GM19455 (cell line): ENCODE measurements at regions not wholly inside any gene's neighbourhood (a gene's known extent, or its start where the extent isn't known, plus 50 kb on each side); places are given as distances from the start of the nearest gene placed in this dataset.

Source experiments
- ATAC-seq: cut with Tn5 transposase; IDR thresholded peaks from one replicate; pipeline ENCODE4 v1.9.1; 2021; ENCODE audit not compliant: unreplicated experiment

DNA sequence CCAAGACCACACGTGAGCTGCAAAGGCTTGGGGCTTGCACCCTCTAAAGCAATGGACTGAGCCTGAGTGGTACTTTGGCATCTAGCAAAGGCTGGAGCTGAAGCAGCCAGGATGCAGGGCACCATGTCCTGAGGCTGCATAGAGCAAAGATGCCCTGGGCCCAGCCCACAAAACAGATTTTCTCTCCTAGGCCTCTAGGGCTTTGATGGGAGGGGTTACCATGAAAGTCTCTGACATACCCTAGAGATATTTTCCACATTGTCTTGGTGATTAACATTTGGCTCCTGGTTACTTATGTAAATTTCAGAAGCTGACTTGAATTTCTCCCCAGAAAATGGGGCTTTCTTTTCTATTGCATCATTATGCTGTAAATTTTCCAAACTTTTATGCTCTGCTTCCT, 438.3 kb downstream of the SLC16A7 start:
- ATAC-seq: no peak

DNA sequence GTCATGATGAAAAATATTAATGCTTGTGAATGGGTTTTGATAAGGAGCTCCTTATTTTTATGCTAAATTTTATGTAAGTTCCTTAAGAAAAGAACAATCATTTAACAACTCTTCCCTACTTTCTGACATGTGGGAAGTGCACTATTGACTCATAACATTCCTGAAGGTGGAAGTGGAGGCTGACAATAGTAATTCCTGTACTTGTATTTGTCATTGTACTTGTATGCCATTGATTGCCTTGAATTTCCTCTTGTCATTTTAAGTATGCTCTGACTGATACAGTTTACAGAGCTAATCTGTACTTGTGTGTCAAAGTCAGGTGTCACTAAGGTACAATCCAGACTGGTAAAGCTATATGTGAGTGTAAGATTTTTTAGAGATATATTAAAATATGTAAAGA, 440.0 kb downstream of the SLC16A7 start:
- no peak for ATAC-seq

DNA sequence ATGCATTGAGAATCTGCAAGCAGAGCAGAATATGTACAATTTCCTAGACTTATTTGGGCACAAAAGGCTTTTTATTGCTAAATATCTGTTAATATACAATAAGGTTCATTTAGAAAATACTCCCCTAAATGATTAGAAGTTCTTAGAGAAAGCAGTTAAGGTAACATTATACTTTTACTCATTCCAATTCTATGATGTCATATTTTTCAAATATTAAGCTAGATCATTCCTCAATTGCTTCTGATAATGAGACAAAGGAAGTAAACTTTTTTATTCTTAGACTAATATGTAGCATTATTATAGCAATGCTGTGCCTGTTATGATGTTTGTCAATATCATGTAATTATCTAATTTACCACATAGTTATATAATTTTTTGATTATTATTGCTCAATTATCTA, 447.0 kb downstream of the SLC16A7 start:
- no peak for ATAC-seq

DNA sequence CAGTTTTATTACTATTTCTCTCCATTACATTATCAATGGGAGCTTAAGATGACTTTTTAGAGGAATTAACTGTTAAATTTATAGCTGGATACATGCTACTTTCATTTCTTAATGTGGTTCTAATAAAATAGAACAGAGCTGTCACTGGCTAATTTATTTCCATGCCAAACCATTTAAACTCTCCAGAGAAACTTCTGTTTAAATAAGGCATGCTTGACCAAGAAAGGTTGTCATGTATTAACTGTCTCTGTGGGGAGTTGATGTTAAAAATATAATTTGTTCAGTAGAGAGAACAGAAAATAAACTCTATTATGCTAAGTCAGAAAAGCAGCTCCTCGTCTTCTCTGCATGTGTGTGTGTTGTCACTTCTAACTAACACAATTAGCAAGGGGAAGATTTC, 447.4 kb downstream of the SLC16A7 start:
- no peak for ATAC-seq

DNA sequence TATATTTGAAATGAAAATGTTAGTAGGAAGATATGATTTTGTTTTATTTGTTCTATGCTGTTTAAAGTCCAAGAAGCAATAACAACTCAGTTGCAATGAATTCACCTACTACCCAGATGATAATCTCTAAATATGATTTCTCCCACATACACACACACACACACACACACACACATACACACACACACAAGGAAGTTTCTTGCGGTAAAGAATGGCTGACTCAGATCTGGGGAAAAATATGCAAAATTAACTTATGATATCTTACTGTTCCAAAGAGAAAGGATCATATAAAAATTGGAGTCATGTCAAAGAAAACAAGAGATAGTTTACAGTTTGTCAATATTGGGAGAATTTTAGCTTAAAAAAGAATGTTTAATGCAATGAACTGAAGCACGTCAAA, 456.7 kb downstream of the SLC16A7 start:
- ATAC-seq: no peak

DNA sequence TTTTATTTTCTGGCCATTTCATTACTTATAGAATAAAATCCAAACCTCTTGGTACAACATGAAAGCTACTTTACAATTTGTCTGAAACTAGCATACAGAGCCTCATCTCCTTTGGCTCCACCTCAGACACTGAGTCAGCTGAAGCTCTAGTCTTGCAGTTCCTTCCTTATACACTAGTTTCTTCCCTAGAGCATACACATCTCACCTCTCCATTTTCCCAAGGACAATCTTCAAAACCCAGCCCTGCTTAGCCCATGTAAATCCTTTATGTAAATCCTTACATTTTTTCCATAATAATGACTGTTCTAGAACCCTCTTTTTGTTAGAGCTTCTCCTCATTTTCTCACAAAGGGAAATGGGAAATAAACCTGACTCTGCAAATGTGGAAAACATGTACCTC, 463.4 kb downstream of the SLC16A7 start:
- ATAC-seq: no peak

DNA sequence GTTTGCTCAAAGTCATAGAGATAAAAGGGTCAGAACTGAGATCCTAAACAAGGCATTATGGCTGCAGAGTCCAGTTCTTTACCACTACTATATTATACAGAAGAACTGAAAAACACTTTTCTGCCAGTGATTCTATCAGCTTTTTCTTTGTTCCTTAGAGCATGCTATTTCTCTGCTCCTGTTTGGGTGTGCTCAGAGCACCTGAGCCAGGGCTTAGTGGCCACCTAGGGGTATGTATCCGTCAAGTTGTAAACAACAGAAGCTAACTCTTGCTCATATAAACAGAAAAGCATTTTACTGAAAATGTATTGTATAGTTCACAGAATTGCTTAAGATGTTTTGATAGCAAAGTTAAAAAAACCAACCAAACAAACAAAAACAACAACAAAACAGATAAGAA, 470.8 kb downstream of the SLC16A7 start:
- ATAC-seq: no peak

DNA sequence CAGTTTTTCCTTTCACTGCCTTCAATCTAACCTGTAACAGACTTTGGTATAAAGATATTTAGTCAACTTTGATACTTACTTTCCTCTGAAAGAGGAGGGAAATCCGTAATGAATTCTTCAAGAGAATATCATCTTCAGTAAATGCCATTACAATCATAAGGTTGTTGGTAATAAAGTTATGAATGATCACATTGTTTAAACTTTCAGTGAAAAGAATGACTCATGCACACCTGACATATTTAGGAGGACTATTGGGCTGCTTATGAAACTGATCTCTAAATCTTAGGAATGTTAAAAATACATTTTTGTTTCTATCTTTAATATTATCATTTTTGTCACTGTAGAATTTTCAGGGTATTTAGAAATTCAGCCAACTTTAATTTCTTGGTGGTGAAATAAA, 474.7 kb downstream of the SLC16A7 start:
- no peak for ATAC-seq

DNA sequence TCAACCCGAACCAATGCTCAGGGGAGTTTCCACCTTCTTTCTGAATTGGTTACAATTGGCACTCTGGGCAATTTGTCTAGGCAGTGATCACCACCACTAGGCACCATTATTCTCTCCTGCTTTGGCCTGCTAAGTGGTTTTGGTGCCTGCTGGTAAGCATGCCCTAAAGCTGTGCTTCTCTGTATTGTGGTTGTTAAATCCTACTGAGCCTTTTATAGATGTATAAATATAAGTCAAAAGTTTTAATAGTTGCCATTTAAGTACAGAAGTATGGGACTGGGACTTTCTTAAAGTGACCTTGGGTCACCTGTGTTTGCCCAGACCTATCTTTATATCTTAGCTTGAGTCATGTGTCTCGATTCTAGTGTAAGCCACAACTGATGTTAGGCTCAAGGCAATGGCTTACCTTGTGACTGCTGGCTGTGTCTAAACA, 475.9 kb downstream of the SLC16A7 start:
- no peak for ATAC-seq

DNA sequence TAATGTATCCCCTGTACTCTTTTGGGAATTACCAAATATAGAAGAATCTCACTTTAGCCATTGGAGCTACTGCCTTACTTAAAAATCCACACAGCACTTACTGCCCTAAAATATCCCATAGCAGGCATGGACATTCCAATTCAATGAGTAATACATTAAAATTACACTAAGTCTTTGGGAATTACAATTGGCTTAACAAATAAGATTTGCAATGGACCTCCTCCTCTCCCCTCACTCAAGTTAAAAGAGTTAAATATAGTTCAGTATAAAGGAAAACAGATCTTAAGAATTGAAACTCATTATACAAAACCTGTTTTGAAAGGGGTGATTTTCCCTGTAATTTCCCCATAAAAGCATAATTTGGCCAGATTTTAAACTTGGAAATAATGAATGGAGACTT, 477.1 kb downstream of the SLC16A7 start:
- no peak for ATAC-seq

DNA sequence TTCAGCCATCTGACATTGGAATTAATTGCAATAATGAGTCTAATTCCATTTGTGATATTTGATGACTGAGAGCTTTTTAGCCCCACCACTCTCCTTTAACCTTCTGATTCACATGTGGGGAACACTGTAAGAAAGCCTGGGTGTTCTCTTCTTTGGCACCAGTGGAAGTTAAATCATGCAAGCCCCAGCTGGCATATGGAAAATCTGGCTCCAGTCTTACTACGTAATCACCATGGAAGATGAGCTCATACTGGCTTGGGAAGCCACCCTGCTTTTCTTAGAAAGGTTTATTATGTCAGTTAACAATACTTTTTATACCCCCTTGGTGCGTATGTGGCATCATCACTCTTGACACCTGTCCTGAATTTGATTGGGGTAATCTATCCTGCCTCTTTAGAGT, 479.3 kb downstream of the SLC16A7 start:
- ATAC-seq: no peak

DNA sequence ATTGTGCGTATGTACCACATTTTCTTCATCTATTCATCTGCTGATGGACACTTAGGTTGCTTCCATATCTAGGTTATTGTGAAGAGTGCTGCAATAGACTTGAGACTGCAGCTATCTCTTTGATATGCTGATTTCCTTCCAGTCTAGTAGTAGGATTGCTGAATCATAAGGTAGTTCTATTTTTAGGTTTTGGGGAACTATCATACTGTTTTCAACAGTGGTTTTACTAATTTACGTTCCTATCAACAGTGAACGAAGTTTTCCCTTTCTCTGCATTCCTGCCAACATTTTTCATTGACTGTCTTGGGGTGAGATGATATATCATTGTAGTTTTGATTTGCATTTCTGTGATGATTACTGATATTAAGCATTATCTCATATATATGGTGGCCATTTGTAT, 482.2 kb downstream of the SLC16A7 start:
- ATAC-seq: no peak

DNA sequence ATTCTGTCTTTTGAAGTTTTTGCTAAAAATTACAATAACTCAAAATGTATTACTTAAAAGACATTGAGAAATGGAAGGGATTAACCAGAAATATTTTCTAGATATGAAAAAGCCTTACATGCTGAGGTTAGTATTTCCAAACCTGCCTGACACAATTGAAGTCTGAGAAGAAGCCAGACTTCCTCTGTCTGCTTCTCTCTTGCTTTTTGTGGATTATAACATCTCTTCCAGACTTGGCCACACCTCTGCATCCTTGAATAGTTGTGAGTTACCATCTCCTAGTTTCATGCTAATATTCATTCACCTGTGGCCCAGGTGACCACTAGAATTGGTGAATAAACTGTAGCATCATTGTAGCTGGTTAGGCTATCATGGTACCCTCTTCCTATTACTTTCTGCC, 497.6 kb downstream of the SLC16A7 start:
- no peak for ATAC-seq

DNA sequence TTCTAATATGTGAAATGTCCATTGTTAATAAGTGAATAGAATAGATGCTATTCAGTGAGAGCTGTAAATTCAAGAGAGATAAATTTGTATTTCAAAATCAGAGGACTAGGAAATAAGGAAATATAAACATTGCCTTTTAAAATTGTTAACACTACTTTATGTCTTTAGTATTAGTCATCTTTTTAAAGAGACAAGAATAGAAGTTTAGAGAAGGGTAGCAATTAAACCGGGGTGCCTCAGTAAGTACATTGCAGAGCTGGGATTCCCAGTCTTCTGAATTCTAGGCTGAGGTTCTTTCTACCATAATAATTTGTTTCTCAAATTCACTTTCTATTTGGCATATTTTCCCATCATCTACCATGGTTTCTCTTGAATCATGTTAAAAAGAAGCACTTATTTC, 498.6 kb downstream of the SLC16A7 start:
- ATAC-seq: no peak

DNA sequence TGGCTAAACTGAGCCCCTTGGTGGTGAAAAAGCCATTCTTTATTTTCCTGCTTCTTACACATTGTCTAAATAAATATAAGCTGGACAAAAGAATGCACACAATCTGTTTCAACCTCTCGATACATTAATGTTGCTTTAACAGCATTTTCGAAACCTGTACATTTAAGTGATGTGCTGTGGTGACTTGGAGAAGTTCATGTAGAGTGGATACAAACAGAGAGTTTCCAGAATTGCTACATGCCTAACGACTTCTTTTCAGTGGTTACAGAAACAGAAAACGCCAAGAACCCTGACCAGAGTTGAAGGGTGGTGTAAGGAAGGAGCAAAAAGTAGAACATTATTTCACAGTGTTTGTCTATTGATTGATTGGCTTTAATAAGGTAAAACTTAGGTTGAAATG, 500.9 kb downstream of the SLC16A7 start:
- ATAC-seq: no peak

DNA sequence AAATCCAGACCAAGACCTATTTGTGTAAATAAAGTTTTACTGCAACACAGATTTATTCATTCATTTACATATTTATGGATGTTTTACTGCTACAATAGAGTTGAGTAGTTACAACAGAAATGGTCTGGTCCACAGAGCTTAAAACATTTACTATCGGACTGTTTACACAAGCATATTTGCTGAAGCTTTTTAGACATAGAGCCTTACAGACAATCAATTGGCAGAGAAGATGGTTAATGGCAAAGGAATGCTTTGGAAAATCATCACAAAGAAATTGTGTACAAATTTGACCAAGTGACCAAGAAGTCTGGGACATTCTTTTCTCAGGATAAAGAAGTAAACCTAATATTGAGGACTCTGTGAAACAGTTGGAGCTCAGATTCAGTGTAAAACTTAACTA, 504.3 kb downstream of the SLC16A7 start:
- no peak for ATAC-seq

DNA sequence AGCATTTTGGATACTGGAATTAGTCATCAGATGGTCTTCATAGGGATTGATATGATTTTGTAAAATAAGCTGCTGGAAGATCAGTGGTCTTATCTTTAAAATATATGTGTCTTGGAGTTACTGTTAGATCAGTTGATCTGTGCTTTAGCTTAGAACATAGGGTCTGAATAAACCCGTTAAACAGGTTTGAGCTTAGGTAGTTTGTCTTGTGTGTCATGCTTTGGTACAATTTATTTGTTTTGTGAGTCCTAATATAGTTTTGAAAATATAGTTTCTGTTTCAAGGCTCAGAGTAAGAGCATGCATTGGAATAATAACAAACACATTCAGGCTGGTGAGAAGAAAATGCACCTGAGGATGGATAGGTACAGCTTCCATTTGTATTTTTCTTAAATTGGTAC, 505.0 kb downstream of the SLC16A7 start:
- ATAC-seq: no peak

DNA sequence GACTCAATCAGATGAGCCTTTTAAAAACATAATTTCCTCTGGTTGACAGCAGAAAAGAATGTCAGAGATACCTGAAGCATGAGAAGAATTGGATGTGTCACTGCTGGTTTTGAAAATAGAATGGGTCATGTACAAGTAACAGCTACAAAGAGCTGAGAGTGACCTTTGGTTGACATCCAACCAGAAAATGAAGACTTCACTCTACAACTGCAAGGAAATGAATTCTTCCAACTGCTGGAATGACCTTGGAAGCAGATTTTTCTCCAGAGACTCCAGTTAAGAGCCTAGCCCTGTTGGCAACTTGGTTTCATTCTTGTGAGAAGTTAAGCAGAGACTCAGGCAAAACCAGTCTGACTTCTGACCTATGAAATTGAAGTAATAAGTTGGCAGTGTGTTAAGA, 505.9 kb downstream of the SLC16A7 start:
- ATAC-seq: no peak

DNA sequence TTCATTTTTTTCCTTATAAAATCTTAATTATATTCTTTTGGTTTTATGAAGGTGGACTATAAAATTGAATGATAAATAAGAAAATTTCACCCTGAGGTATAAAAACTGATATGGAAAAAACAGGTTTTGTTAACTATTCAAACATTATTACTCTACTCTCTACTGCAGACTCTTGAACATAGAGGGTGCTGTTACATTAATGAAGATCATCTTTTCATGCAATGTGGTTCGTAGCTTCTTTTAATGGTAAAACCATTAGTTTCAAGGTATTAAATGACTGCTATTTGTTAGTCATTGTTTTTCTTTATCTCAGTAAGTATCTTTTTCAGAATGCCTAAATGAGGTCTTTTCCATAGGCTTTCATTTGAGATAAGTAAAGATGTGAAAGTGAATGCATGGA, 510.4 kb downstream of the SLC16A7 start:
- ATAC-seq: no peak

DNA sequence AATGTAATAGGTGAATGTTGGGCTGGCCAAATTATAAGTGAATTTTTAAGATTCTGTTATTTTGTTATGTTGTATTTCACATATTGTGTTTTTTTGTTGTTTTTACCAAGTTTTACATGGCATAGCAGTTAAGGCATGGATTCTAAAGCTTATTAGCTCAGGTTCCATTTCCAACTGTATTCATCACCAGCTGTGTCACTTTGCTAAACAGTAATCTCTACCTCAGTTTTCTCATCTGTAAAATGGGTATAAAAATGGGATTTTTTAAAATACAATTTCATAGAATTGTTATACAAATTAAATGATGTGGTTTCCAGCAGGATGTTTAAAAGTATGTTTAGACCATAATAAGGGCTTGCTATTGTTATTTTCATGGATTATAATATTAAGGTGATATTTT, 512.2 kb downstream of the SLC16A7 start:
- ATAC-seq: no peak

DNA sequence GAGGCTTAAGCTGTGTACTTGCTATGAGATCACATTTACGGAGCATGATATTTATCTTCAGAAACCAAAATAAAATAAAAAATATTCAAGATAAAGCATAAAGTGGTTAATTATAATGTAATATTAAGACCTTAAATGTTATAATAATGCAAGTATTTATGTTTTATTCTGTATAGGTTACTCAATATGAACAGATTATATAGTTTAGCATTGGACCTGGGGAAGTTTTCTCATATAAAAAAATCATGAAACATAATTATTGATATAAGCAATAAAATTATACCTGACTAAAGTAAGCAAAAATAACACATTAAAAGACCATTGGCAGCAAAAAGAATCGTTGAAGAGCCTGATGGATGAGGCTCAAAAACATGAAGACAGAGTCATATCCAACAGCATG, 516.2 kb downstream of the SLC16A7 start:
- no peak for ATAC-seq

DNA sequence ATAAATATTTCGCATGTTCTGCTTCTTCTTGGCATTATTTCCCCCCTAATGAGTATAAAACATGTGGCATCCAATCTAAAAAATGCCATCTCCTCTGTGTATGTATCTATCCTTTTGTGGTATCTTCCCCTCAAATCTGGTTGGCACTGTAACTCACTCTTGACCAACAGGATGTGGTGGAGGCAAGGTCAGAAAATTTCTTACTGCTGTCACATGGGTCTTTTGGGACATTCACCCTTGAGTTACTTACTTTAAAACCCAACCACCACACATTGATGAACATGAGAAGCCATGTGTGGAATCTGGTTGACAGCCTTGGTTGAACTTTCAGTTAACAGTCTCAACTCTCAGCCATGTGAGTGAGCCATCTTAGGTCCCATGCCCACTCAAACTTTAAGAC, 516.9 kb downstream of the SLC16A7 start:
- ATAC-seq: no peak

DNA sequence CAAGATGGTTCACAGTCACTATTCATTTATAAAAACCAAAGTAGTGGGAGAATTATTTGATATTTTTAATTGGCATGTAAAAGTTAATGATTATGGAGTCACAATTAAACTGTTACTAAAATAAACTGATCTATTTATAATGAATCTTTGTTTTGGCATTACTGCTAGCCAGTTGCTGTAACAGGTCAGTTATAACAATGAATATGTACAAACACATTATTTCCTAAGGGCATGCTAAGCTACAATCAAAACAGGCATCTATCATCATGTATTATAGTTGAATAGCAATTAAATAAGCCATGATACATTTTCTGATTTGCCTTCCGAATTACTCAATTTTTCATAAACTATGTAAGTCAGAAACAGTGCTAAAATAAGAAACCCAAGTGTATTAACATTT, 518.3 kb downstream of the SLC16A7 start:
- ATAC-seq: no peak

DNA sequence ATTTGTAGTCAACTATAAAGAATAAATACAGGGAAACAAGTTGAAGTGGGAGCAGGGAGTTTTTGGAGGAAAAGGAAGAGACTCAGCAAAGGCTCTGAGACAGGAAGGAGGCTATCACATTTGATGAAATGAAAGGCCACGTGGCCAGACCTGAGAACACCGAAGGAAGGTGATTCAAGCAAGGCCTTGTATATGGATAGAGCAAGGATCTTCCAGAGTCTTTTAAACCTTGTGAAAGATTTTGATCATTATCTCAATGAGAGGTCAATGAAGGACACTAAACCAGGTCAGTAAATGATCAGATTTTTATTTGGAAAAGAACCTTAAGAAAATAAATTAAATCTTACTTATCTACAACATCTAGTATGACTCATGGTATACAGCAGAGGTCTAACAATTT, 523.5 kb downstream of the SLC16A7 start:
- ATAC-seq: no peak
